Gastroesophageal sphincter (tissue), 3 donors: ENCODE measurements at regions not wholly inside any gene's neighbourhood (a gene's known extent, or its start where the extent isn't known, plus 50 kb on each side); places are given as distances from the start of the nearest gene placed in this dataset.

Source experiments
- POLR2A ChIP-seq, 2 donors: fragments of 450-650 bp; IDR thresholded peaks; one replicate each; pipeline ENCODE4 v1.6.1; 2017; ENCODE audit warnings: antibody characterized with exemption in 2 of 2, mild to moderate bottlenecking in 2 of 2, moderate library complexity in 1 of 2
- POLR2AphosphoS5 ChIP-seq: sonication (generic); formaldehyde crosslinking; IDR thresholded peaks from one replicate; pipeline ENCODE4 v1.6.1; 2017; ENCODE audit warnings: antibody characterized with exemption
- TF ChIP-seq, protein P1 (sequence below), 4 experiments: fragments of 200-600 bp in 2 of 4; fragments of 450-650 bp in 2 of 4; sonication (generic) in 1 of 4; IDR thresholded peaks; one replicate each; pipeline ENCODE4 v1.5.1; 2017 to 2019; ENCODE audit warnings: antibody characterized with exemption in 4 of 4, mild to moderate bottlenecking in 2 of 4, moderate library complexity in 2 of 4

DNA sequence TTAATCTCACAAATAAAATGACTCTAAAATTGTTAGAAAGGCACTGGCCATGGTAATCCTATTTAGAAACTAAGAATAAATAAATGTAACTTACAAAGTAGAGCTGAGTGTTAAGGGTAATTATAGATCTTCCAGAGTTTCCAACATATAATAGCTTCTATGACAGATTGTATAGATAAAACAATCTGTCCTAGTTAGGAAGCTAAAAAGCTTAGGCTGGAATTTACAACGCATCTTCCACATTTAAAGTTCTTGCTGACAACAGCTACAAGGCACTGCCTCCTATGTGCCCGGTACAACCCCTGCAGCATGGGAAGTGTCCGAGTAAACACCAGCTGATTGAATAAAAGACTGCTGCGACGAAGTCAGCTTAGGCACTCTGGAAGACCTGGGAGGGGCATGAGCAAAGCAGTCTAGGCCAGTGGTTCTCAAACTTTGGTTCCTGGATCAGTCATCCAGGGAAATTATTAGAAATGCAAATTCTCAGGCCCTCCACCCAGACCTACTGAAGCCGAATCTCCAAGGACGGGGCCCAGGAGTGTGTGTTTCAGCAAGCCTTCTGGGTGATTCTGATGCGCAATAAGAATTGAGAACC, 635.6 kb upstream of the TBX3 start:
- TF ChIP-seq, protein P1, sequence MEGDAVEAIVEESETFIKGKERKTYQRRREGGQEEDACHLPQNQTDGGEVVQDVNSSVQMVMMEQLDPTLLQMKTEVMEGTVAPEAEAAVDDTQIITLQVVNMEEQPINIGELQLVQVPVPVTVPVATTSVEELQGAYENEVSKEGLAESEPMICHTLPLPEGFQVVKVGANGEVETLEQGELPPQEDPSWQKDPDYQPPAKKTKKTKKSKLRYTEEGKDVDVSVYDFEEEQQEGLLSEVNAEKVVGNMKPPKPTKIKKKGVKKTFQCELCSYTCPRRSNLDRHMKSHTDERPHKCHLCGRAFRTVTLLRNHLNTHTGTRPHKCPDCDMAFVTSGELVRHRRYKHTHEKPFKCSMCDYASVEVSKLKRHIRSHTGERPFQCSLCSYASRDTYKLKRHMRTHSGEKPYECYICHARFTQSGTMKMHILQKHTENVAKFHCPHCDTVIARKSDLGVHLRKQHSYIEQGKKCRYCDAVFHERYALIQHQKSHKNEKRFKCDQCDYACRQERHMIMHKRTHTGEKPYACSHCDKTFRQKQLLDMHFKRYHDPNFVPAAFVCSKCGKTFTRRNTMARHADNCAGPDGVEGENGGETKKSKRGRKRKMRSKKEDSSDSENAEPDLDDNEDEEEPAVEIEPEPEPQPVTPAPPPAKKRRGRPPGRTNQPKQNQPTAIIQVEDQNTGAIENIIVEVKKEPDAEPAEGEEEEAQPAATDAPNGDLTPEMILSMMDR (IDR thresholded peaks at IDR 0.05), result no peak
- no peak for TF ChIP-seq POLR2AphosphoS5
- no peak for TF ChIP-seq POLR2A (IDR thresholded peaks at IDR 0.05)
